ENCODE measurements at regions not wholly inside any gene's neighbourhood (a gene's known extent, or its start where the extent isn't known, plus 50 kb on each side); places are given as distances from the start of the nearest gene placed in this dataset.
A peak's percentile ranks its signal among the peaks of the same experiment; 100 is the strongest.

GRCh38 chr12:115824936-115825602, 452.4 kb downstream of the MED13L start:
- TF ChIP-seq NR2F2 (IDR thresholded peaks at IDR 0.05) (no peak), RAD21 (IDR thresholded peaks at IDR 0.05) (no peak), ATF3 (IDR thresholded peaks at IDR 0.05) (no peak), CTCF (IDR thresholded peaks at IDR 0.05; ENCODE audit: low read depth, low read length, missing input control) (no peak)
- no peak for DNase-seq (ENCODE audit: low spot score)
- peaks cover 0 to 2% (median under 1%) of the 10 kb centered on the region in 4 donors for H3K27me3 ChIP-seq (ENCODE audit: control insufficient read depth in 4 of 4, insufficient read depth in 4 of 4, low read length in 3 of 4)
- H3K36me3 ChIP-seq (ENCODE audit: control insufficient read depth in 4 of 4, insufficient read depth in 3 of 4, low read depth in 1 of 4, low read length in 3 of 4): no peaks in the 10 kb centered on the region
- H3K4me3 ChIP-seq (ENCODE audit: low read depth in 1 of 3, low read length in 3 of 3): no peak overlapping the region
- peaks cover 0 to 5% (median 2%) of the 10 kb centered on the region in 4 donors for H3K9me3 ChIP-seq (ENCODE audit: control insufficient read depth in 4 of 4, low read length in 3 of 4)
- 84% methylated on average over 4 of the region's 4 CpGs for WGBS
- no peak overlapping the region for H3K27ac ChIP-seq (ENCODE audit: low read depth in 1 of 2, low read length in 2 of 2)
- no peak overlapping the region for H3K9ac ChIP-seq (ENCODE audit: low read depth in 1 of 2, low read length in 2 of 2)
- no peaks in the 10 kb centered on the region for H3K4me1 ChIP-seq (ENCODE audit: control insufficient read depth in 4 of 4, insufficient read depth in 4 of 4, low read length in 3 of 4)

GRCh38 chr12:115823635-115824034, 453.9 kb downstream of the MED13L start:
- H3K4me1 ChIP-seq (ENCODE audit: control insufficient read depth in 4 of 4, insufficient read depth in 4 of 4, low read length in 3 of 4): no peaks in the 10 kb centered on the region
- TF ChIP-seq NR2F2 (IDR thresholded peaks at IDR 0.05) (peak; percentile 85), FOXA1 (IDR thresholded peaks at IDR 0.05) (no peak)
- peaks cover 0 to 5% (median 2%) of the 10 kb centered on the region in 4 donors for H3K9me3 ChIP-seq (ENCODE audit: control insufficient read depth in 4 of 4, low read length in 3 of 4)
- H3K9ac ChIP-seq (ENCODE audit: low read depth in 1 of 2, low read length in 2 of 2): no peak overlapping the region
- no peak for DNase-seq (ENCODE audit: low spot score)
- no peaks in the 10 kb centered on the region for H3K36me3 ChIP-seq (ENCODE audit: control insufficient read depth in 4 of 4, insufficient read depth in 3 of 4, low read depth in 1 of 4, low read length in 3 of 4)
- H3K27me3 ChIP-seq (ENCODE audit: control insufficient read depth in 4 of 4, insufficient read depth in 4 of 4, low read length in 3 of 4): peaks cover 0 to 2% (median 0%) of the 10 kb centered on the region in 4 donors
- H3K4me3 ChIP-seq (ENCODE audit: low read depth in 1 of 3, low read length in 3 of 3): no peak overlapping the region
- H3K27ac ChIP-seq (ENCODE audit: low read depth in 1 of 2, low read length in 2 of 2): no peak overlapping the region
- WGBS: 33% methylated on average over 5 of the region's 5 CpGs

- TF ChIP-seq REST (IDR thresholded peaks at IDR 0.05) (no peak), RXRA (IDR thresholded peaks at IDR 0.05) (no peak), RAD21 (IDR thresholded peaks at IDR 0.05) (no peak), FOXA1 (IDR thresholded peaks at IDR 0.05) (no peak), HNF4G (IDR thresholded peaks at IDR 0.05) (no peak), GABPA (IDR thresholded peaks at IDR 0.05 in 1 of 2, conservative IDR thresholded peaks at IDR 0.05 in 1 of 2) (no peak), SP1 (IDR thresholded peaks at IDR 0.05) (no peak), JUND (IDR thresholded peaks at IDR 0.05) (no peak)
- H3K4me1 ChIP-seq (ENCODE audit: control insufficient read depth in 4 of 4, insufficient read depth in 4 of 4, low read length in 3 of 4): no peaks in the 10 kb centered on the region
- 66% methylated on average over 3 of the region's 3 CpGs for WGBS
- no peak overlapping the region for H3K4me3 ChIP-seq (ENCODE audit: low read depth in 1 of 3, low read length in 3 of 3)
- H3K27ac ChIP-seq (ENCODE audit: low read depth in 1 of 2, low read length in 2 of 2): no peak overlapping the region
- no peak for DNase-seq (ENCODE audit: low spot score)
- H3K36me3 ChIP-seq (ENCODE audit: control insufficient read depth in 4 of 4, insufficient read depth in 3 of 4, low read depth in 1 of 4, low read length in 3 of 4): no peaks in the 10 kb centered on the region
- H3K9ac ChIP-seq (ENCODE audit: low read depth in 1 of 2, low read length in 2 of 2): no peak overlapping the region
- H3K27me3 ChIP-seq (ENCODE audit: control insufficient read depth in 4 of 4, insufficient read depth in 4 of 4, low read length in 3 of 4): peaks cover 0 to 5% (median under 1%) of the 10 kb centered on the region in 4 donors
- peaks cover 0 to 5% (median 2%) of the 10 kb centered on the region in 4 donors for H3K9me3 ChIP-seq (ENCODE audit: control insufficient read depth in 4 of 4, low read length in 3 of 4)
Observed at GRCh38 chr12:115820656-115821055, 456.8 kb downstream of the MED13L start.

All from liver (tissue), 8 donors.